H1 (cell line): ENCODE measurements at regions not wholly inside any gene's neighbourhood (a gene's known extent, or its start where the extent isn't known, plus 50 kb on each side); places are given as distances from the start of the nearest gene placed in this dataset.

Source experiments
- KDM1A ChIP-seq: fragments of 200-600, 300-600 bp; sonication (generic); IDR thresholded peaks from 2 replicates; pipeline ENCODE4 v1.7.1; 2016; ENCODE audit warnings: mild to moderate bottlenecking, low read length, borderline replicate concordance
- NANOG ChIP-seq: IDR thresholded peaks from 2 replicates; pipeline ENCODE4 v1.6.1; 2011; ENCODE audit warnings: low read length, low read depth, mild to moderate bottlenecking, inconsistent platforms; ENCODE audit not compliant: insufficient read depth, poor library complexity, severe bottlenecking
- RBBP5 ChIP-seq: IDR thresholded peaks from 2 replicates; pipeline ENCODE4 v1.7.1; 2012; ENCODE audit warnings: low read depth, mild to moderate bottlenecking, inconsistent platforms, low read length, moderate library complexity, borderline replicate concordance
- SP4 ChIP-seq: IDR thresholded peaks from 2 replicates; pipeline ENCODE4 v1.6.1; 2012; ENCODE audit warnings: low read length, inconsistent platforms
- TCF12 ChIP-seq: IDR thresholded peaks from 2 replicates; pipeline ENCODE4 v1.6.1; 2011; ENCODE audit warnings: low read depth, mild to moderate bottlenecking, low read length
- TF ChIP-seq, protein P1 (sequence below): fragments of 300-600 bp; sonication (generic); IDR thresholded peaks from 2 replicates; pipeline ENCODE4 v1.7.1; 2012; ENCODE audit warnings: low read length, moderate library complexity, mild to moderate bottlenecking, inconsistent platforms; ENCODE audit not compliant: insufficient replicate concordance

DNA sequence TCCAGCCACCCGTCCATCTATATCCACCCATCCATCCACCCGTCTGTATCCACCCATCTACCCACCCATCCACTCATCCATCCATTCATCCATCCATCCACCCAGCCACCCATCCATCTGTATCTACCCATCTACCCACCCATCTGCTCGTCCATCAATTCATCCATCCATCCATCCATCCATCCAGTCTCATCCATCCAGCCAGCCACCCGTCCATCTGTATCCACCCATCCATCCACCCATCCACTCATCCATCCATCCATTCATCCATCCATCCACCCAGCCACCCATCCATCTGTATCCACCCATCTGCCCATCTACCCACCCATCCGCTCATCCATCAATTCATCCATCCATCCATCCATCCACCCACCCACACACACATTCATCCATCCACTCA, 73.2 kb downstream of the UNCX start (continued):
- TF ChIP-seq, protein P1, sequence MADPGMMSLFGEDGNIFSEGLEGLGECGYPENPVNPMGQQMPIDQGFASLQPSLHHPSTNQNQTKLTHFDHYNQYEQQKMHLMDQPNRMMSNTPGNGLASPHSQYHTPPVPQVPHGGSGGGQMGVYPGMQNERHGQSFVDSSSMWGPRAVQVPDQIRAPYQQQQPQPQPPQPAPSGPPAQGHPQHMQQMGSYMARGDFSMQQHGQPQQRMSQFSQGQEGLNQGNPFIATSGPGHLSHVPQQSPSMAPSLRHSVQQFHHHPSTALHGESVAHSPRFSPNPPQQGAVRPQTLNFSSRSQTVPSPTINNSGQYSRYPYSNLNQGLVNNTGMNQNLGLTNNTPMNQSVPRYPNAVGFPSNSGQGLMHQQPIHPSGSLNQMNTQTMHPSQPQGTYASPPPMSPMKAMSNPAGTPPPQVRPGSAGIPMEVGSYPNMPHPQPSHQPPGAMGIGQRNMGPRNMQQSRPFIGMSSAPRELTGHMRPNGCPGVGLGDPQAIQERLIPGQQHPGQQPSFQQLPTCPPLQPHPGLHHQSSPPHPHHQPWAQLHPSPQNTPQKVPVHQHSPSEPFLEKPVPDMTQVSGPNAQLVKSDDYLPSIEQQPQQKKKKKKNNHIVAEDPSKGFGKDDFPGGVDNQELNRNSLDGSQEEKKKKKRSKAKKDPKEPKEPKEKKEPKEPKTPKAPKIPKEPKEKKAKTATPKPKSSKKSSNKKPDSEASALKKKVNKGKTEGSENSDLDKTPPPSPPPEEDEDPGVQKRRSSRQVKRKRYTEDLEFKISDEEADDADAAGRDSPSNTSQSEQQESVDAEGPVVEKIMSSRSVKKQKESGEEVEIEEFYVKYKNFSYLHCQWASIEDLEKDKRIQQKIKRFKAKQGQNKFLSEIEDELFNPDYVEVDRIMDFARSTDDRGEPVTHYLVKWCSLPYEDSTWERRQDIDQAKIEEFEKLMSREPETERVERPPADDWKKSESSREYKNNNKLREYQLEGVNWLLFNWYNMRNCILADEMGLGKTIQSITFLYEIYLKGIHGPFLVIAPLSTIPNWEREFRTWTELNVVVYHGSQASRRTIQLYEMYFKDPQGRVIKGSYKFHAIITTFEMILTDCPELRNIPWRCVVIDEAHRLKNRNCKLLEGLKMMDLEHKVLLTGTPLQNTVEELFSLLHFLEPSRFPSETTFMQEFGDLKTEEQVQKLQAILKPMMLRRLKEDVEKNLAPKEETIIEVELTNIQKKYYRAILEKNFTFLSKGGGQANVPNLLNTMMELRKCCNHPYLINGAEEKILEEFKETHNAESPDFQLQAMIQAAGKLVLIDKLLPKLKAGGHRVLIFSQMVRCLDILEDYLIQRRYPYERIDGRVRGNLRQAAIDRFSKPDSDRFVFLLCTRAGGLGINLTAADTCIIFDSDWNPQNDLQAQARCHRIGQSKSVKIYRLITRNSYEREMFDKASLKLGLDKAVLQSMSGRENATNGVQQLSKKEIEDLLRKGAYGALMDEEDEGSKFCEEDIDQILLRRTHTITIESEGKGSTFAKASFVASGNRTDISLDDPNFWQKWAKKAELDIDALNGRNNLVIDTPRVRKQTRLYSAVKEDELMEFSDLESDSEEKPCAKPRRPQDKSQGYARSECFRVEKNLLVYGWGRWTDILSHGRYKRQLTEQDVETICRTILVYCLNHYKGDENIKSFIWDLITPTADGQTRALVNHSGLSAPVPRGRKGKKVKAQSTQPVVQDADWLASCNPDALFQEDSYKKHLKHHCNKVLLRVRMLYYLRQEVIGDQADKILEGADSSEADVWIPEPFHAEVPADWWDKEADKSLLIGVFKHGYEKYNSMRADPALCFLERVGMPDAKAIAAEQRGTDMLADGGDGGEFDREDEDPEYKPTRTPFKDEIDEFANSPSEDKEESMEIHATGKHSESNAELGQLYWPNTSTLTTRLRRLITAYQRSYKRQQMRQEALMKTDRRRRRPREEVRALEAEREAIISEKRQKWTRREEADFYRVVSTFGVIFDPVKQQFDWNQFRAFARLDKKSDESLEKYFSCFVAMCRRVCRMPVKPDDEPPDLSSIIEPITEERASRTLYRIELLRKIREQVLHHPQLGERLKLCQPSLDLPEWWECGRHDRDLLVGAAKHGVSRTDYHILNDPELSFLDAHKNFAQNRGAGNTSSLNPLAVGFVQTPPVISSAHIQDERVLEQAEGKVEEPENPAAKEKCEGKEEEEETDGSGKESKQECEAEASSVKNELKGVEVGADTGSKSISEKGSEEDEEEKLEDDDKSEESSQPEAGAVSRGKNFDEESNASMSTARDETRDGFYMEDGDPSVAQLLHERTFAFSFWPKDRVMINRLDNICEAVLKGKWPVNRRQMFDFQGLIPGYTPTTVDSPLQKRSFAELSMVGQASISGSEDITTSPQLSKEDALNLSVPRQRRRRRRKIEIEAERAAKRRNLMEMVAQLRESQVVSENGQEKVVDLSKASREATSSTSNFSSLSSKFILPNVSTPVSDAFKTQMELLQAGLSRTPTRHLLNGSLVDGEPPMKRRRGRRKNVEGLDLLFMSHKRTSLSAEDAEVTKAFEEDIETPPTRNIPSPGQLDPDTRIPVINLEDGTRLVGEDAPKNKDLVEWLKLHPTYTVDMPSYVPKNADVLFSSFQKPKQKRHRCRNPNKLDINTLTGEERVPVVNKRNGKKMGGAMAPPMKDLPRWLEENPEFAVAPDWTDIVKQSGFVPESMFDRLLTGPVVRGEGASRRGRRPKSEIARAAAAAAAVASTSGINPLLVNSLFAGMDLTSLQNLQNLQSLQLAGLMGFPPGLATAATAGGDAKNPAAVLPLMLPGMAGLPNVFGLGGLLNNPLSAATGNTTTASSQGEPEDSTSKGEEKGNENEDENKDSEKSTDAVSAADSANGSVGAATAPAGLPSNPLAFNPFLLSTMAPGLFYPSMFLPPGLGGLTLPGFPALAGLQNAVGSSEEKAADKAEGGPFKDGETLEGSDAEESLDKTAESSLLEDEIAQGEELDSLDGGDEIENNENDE: no peak
- TF ChIP-seq TCF12: no peak
- TF ChIP-seq RBBP5: no peak
- TF ChIP-seq NANOG: no peak
- no peak for TF ChIP-seq KDM1A
- TF ChIP-seq SP4: no peak
